Natural killer cell (primary cell): ENCODE measurements at regions not wholly inside any gene's neighbourhood (a gene's known extent, or its start where the extent isn't known, plus 50 kb on each side); places are given as distances from the start of the nearest gene placed in this dataset.

Source experiments
- ATAC-seq, 3 donors: fragments of 150-1000 bp in 2 of 3; fragments of 200-7000 bp in 1 of 3; cut with Tn5 transposase; 1 replicate in 1 of 3; 2 replicates in 2 of 3; pipeline ENCODE4 v1.10.0; 2021; ENCODE audit warnings: mild to moderate bottlenecking in 2 of 3, moderate library complexity in 2 of 3
- DNase-seq, 2 donors: peaks; one replicate each; pipeline versions ENCODE4 v3.0.0 to v3.0.0-alpha.2; 2013 to 2021; ENCODE audit warnings: mixed read lengths in 1 of 2
- H3K27ac ChIP-seq: one replicate; pipeline ENCODE4 v1.5.1; 2013; ENCODE audit warnings: mild to moderate bottlenecking, low read length
- H3K27me3 ChIP-seq: one replicate; pipeline ENCODE4 v1.6.1; 2013; ENCODE audit warnings: low read length; ENCODE audit not compliant: control insufficient read depth, insufficient read depth
- H3K36me3 ChIP-seq: one replicate; pipeline ENCODE4 v1.6.1; 2013; ENCODE audit warnings: low read length; ENCODE audit not compliant: control insufficient read depth, insufficient read depth
- H3K4me1 ChIP-seq: one replicate; pipeline ENCODE4 v1.6.1; 2013; ENCODE audit warnings: low read length; ENCODE audit not compliant: control insufficient read depth, insufficient read depth
- H3K4me3 ChIP-seq: one replicate; pipeline ENCODE4 v1.5.1; 2013; ENCODE audit warnings: low read length
- H3K9me3 ChIP-seq: one replicate; pipeline ENCODE4 v1.6.1; 2013; ENCODE audit warnings: low read length; ENCODE audit not compliant: control insufficient read depth, insufficient read depth
- H3K27ac Mint-ChIP-seq, 2 donors: one replicate each; pipeline ENCODE4 v1.8.0; 2022; ENCODE audit warnings: mild to moderate bottlenecking in 2 of 2, mixed read lengths in 2 of 2, moderate library complexity in 1 of 2
- H3K27me3 Mint-ChIP-seq, 2 donors: one replicate each; pipeline ENCODE4 v1.8.0; 2022; ENCODE audit warnings: low read depth in 2 of 2, mixed read lengths in 2 of 2
- H3K36me3 Mint-ChIP-seq: one replicate; pipeline ENCODE4 v1.8.0; 2022; ENCODE audit warnings: mixed read lengths
- H3K4me1 Mint-ChIP-seq, 2 donors: one replicate each; pipeline ENCODE4 v1.8.0; 2022; ENCODE audit warnings: mixed read lengths in 2 of 2
- H3K4me3 Mint-ChIP-seq: one replicate; pipeline ENCODE4 v1.8.0; 2022; ENCODE audit warnings: mild to moderate bottlenecking, moderate library complexity, mixed read lengths
- H3K9me3 Mint-ChIP-seq, 2 donors: one replicate each; pipeline ENCODE4 v1.8.0; 2022; ENCODE audit warnings: mixed read lengths in 2 of 2
- WGBS: methylation state at CpG from one replicate; pipeline ENCODE4 v1.1.7; 2013; ENCODE audit warnings: missing lambda C conversion rate; ENCODE audit not compliant: insufficient coverage; 5-methylcytosine and 5-hydroxymethylcytosine counted together
- intact Hi-C: fragments of 100-400 bp; cut with micrococcal nuclease; formaldehyde crosslinking; loops from one replicate; pipeline ENCODE4 v1.14.2; 2022
- TF ChIP-seq, protein P1 (sequence below): fragments of 200-600 bp; IDR thresholded peaks from one replicate; pipeline ENCODE4 v1.8.0; 2022; ENCODE audit warnings: antibody characterized with exemption

- H3K27ac ChIP-seq: no peak overlapping the region
- H3K27ac Mint-ChIP-seq: peak overlapping the region in 1 of 2 donors; percentile 75
- no peak overlapping the region for H3K4me3 Mint-ChIP-seq
- peaks cover 27% of the 10 kb centered on the region for H3K4me1 ChIP-seq
- peaks cover 14 to 48% of the 10 kb centered on the region in 2 donors for H3K4me1 Mint-ChIP-seq
- peak in 2 of 3 donors; percentile 43 to 52 for ATAC-seq
- 48% methylated on average over 7 of the region's 7 CpGs for WGBS
- H3K36me3 Mint-ChIP-seq: no peaks in the 10 kb centered on the region
- no peak for DNase-seq
- H3K9me3 ChIP-seq: no peaks in the 10 kb centered on the region
- no peaks in the 10 kb centered on the region for H3K36me3 ChIP-seq
- H3K27me3 Mint-ChIP-seq: no peaks in the 10 kb centered on the region
- intact Hi-C loops: no loop called here
- H3K4me3 ChIP-seq: no peak overlapping the region
- H3K27me3 ChIP-seq: no peaks in the 10 kb centered on the region
- TF ChIP-seq, protein P1, sequence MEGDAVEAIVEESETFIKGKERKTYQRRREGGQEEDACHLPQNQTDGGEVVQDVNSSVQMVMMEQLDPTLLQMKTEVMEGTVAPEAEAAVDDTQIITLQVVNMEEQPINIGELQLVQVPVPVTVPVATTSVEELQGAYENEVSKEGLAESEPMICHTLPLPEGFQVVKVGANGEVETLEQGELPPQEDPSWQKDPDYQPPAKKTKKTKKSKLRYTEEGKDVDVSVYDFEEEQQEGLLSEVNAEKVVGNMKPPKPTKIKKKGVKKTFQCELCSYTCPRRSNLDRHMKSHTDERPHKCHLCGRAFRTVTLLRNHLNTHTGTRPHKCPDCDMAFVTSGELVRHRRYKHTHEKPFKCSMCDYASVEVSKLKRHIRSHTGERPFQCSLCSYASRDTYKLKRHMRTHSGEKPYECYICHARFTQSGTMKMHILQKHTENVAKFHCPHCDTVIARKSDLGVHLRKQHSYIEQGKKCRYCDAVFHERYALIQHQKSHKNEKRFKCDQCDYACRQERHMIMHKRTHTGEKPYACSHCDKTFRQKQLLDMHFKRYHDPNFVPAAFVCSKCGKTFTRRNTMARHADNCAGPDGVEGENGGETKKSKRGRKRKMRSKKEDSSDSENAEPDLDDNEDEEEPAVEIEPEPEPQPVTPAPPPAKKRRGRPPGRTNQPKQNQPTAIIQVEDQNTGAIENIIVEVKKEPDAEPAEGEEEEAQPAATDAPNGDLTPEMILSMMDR: no peak
- no peaks in the 10 kb centered on the region for H3K9me3 Mint-ChIP-seq
Measured at GRCh38 chr9:121558473-121558872, 58.8 kb upstream of the GGTA1 start.

- H3K4me1 ChIP-seq: peaks cover 27% of the 10 kb centered on the region
- intact Hi-C loops: no loop called here
- no peak overlapping the region for H3K27ac ChIP-seq
- no peaks in the 10 kb centered on the region for H3K9me3 ChIP-seq
- no peak overlapping the region for H3K4me3 ChIP-seq
- Mint-ChIP-seq H3K9me3 (no peaks in the 10 kb centered on the region), H3K4me1 (peaks cover 14 to 48% of the 10 kb centered on the region in 2 donors), H3K36me3 (no peaks in the 10 kb centered on the region), H3K27ac (peak overlapping the region in 1 of 2 donors; percentile 75), H3K4me3 (no peak overlapping the region), H3K27me3 (no peaks in the 10 kb centered on the region)
- DNase-seq (no peak), ATAC-seq (peak in 1 of 3 donors; percentile 38)
- no peaks in the 10 kb centered on the region for H3K36me3 ChIP-seq
- TF ChIP-seq, protein P1: no peak
- WGBS: 82% methylated on average over 5 of the region's 7 CpGs
- no peaks in the 10 kb centered on the region for H3K27me3 ChIP-seq
Measured at GRCh38 chr9:121559183-121559582, 59.5 kb upstream of the GGTA1 start.

GRCh38 chr9:121560921-121561320 lies 61.3 kb upstream of the GGTA1 start:
- 95% methylated on average over 11 of the region's 11 CpGs for WGBS
- TF ChIP-seq, protein P1: no peak

More at GRCh38 chr9:121560921-121561320, 61.3 kb upstream of the GGTA1 start:
- Mint-ChIP-seq H3K36me3 (no peaks in the 10 kb centered on the region), H3K9me3 (no peaks in the 10 kb centered on the region), H3K27ac (peak overlapping the region in 1 of 2 donors; percentile 69), H3K4me3 (no peak overlapping the region), H3K4me1 (peaks cover 14 to 48% of the 10 kb centered on the region in 2 donors), H3K27me3 (no peaks in the 10 kb centered on the region)
- ATAC-seq (no peak), DNase-seq (no peak)
- Histone ChIP-seq H3K27ac (no peak overlapping the region), H3K27me3 (no peaks in the 10 kb centered on the region), H3K4me1 (peaks cover 27% of the 10 kb centered on the region), H3K9me3 (no peaks in the 10 kb centered on the region), H3K4me3 (no peak overlapping the region), H3K36me3 (no peaks in the 10 kb centered on the region)
- intact Hi-C loops: no loop called here
